GM19023 (cell line): ENCODE measurements at regions not wholly inside any gene's neighbourhood (a gene's known extent, or its start where the extent isn't known, plus 50 kb on each side); places are given as distances from the start of the nearest gene placed in this dataset.

Experiments used
- ATAC-seq: cut with Tn5 transposase; IDR thresholded peaks from one replicate; pipeline ENCODE4 v1.9.1; 2021; ENCODE audit warnings: mild to moderate bottlenecking, moderate library complexity; ENCODE audit not compliant: unreplicated experiment

DNA sequence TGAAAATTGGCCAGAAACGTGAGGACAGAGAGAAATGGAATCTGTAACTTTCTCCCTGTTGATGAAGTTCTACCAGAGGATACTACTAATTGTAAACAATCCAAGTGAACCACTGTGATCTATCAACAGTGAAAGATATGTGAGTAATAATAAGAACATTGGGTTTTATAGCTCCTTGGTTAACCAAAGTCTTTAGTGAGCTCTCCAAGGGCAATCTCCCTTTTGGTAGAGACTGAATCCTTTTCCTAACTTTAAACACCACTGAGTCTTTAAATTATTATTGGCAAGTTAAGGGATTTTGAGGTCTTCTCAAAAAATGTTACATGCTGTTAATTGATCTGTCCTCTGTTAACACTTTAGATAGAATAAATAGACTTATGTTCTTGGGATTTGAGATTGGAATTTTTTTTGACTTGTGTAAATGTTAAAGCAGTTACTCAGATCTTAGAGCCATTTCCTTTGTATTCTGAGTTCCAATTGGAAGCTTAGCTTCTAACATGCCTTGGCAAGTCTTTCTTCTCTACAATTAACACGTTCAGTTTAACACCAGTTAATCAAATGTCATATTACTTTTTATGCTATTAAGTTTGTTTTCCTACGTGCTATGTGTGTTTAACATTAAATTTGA, 338.2 kb upstream of the DDHD1 start:
- no peak for ATAC-seq

DNA sequence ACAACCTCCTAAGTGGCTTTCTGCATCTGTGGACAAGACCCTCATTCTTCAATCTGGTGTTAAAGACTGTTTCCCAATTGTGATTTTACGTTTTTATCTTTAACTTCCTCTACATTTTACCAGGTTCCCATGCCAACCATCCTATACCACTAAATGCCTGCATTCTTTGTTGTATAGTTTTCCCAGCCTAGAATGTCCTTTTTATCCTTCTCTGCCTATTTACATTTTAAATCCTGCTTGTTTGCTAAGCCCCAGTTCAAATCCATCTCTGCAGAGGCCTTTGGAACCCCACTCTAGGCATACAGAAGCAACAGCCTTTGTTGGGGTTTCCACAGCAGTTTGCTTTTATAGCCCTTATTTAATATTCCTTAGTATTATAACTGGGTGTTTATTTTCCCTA, 325.1 kb upstream of the DDHD1 start:
- no peak for ATAC-seq

DNA sequence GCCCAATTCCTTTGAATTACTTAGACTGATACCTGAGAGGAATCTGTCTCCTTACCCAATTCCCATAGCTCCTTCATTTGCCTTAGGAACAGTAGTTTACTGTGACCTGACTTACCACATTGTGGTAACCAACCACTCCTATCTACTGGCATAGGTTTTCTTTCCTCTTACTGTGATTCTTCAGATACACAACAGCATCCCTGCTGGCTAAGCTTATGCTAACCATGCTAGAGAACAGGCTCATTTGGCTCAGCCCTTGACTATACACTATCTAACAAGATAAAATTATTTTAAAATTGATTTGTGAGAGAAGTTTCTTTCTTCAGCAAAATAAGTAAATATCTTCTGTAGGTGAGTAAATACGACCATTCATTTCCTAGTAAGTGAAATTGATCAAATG, 320.4 kb upstream of the DDHD1 start:
- no peak for ATAC-seq

DNA sequence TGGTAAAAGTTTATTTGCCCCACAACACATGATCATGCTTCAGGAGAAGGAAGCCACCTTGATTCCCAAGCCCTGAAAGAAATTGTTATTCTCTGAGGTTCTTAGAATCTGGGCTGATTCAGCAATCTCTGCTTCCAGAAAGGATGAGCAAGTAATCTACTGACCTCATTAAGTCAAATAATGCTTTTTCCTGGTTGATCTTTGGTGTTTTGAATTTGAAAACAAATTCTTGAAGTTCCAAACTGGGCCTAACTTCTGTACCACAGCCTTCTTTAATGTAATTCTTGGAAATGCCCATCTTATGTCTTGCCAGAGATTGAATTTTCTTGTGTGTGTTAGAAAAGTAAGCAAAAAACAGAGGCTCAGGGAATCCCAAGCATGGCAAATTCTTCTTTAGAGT, 319.2 kb upstream of the DDHD1 start:
- no peak for ATAC-seq

DNA sequence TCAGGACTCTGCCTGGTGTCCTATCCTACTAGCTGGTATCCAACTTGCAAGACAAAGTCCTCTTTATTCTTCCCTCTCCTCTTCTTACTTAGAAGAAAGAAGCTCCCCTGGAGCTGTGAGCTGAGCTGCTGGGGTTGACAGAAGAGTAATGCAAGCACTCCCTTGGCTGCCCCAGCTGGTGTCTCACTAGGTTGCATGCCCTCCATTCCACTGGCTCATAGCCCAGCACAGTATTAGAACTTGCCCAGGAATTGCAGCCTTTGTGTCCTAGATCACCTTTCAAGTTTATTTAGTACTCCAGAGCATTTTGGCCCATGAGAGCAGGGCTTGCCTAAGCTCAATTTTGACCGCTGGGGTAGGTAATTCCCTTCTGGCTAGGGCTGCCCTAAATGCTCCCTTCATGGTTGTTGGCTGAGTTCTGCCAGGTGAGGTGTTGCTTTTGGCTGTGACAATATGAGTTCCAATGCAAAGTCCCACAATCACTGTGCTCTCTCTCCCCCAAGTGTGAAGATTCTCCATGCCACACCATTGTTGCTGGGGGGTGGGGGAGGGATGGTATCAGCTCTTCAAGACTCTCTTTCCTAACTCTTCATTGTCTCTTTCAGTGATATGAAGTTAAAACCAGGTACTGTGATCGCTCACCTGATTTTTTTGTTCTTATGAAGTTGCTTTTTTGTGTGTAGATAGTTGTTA, 317.4 kb upstream of the DDHD1 start:
- ATAC-seq = no peak

DNA sequence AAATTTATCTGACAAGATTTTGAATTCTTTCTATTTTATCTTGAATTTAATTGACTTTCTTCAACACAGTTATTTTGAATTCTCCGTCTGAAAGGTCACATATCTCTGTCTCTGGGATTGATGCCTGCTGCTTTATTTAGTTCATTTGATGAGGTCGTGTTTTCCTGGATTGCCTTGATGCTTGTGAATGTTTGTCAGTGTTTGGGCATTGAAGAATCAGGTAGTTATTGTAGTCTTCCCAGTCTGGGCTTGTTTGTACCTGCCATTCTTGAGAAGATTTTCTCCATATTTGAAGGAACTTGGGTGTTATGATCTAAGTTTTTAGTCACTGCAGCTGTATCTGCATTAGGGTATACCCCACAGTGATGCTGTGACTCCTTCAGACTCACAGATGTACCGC, 315.8 kb upstream of the DDHD1 start:
- ATAC-seq = no peak

DNA sequence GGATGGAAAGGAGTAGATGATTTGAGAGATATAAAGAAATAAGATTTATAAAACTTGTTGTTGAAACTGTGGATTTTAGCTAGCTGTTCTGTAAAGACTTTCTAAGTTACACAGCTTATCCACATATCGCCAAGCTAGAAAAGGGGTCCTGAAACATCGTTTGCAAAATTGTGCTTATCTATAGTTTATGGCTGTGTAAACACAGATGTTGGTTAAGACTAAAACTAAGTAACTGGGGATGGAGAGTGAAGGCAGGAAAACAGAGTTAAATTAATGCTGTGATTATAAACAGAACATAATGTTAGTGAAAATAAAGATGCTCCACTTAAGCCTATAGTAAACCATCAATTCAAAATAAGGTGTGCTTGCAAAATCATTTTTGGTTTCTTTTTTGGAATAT, 311.3 kb upstream of the DDHD1 start:
- ATAC-seq = no peak

DNA sequence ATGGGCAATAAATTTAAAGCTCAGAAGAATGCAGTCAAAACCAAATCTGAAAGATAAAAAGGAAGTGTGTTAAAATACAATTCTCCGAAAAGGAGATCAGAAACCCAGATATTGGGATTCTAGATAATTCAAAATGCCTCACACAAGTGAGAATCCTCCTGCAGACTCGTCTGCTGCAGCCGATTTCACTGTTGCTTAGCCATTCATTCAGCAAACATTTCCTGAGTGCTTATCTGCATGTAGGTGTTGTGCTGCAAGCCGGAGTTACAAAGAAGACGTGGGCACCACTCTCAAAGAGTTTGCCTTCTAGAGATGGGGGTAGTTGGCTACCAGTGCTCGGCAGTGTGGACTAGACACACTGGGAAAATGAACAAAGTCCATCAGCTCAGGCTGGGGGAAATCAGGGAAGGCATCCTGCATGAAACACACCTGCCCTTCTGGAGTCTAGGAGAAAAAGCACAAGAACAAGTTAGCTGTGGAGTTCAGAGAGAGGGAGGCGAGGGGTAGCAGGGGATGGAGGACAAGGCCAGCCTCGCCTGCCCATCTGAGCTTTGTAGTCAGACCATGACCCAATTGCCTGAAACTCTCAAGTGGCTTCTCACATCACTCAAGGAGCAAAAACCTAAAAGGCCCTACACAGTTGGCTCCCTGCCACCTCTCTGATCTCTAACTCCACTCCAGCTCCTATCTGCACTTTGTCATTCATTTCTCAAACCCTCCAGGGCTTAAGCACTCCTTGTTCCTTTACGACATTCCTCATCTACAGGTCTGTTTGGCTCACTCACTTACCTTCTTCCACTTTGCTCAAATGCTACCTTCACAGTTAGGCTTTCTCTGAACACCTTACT, 310.0 kb upstream of the DDHD1 start:
- ATAC-seq = no peak

DNA sequence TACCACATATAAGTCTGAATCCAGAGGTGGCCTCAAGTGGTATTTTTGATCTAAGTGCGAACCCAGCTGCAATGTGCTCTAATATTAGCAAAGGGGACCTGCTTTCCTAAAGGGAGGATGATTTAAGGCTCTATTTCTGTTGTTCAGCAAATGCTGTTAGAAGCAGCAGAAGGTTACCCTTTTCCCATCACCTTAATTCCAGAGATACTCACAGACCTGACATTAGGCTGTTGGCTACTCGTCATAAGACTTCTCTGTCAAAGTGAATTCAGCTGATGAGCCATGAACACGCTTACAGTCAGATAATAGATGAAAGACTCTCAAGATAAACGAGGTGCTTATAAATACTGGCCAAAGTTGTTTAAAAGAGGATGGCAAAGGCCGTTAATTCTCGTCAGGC, 308.7 kb upstream of the DDHD1 start:
- ATAC-seq = no peak

DNA sequence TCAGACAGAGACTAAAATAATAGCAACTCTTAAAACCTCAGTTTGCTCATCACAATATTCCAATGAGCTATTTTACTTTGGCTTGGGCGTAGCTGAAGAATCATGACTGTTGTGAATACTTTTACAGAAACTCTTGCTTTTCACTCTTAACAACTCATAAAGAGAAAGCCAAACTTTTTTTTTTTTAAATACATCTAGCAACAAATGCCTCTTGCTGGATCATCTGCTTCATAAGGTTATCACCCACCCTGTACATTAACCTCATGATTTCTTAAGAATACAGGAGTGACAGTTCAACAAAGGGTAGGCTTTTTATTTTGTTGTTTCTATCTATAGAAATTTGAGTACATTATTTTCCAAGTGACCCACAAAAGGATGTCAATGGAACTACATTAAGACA, 307.4 kb upstream of the DDHD1 start:
- ATAC-seq = no peak

DNA sequence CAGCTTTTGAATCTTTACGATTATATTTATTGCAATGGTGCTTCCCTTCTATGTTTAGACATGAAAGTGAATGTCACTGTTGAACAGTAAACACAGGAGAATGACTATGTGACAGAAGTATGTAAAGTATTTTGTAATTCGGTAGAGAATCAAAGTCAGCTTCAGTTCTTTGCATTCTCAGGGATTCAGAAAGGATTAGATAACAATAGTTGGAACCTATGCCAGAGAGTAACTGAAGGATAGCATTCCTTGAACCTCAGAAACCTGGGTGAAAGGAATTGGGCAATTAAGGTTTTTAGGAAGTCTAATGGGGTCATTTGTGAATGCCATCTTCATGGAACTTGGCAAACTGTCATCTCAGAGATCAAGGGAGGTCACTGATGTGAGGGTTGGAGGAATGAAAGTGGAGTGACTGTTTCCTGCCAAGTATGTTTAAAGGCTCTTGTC, 305.3 kb upstream of the DDHD1 start:
- no peak for ATAC-seq

DNA sequence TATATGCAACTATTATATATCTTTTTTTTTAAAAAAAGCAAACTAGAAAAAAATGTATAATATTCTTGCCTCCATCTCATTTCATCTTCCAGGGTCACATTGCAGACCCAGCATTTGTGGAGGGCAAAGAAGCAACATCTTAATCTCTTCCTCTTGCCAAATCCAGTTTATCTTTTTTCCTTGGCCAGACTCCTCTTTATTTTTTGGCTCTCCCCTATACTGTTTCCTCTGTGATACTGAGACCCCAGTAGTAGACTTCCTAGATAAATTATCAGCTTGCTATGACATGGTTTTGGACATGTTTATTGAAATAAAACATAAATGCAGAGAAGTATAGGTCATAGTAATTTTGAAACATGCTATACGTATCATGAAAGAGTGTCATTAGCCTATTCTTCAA, 303.8 kb upstream of the DDHD1 start:
- no peak for ATAC-seq

DNA sequence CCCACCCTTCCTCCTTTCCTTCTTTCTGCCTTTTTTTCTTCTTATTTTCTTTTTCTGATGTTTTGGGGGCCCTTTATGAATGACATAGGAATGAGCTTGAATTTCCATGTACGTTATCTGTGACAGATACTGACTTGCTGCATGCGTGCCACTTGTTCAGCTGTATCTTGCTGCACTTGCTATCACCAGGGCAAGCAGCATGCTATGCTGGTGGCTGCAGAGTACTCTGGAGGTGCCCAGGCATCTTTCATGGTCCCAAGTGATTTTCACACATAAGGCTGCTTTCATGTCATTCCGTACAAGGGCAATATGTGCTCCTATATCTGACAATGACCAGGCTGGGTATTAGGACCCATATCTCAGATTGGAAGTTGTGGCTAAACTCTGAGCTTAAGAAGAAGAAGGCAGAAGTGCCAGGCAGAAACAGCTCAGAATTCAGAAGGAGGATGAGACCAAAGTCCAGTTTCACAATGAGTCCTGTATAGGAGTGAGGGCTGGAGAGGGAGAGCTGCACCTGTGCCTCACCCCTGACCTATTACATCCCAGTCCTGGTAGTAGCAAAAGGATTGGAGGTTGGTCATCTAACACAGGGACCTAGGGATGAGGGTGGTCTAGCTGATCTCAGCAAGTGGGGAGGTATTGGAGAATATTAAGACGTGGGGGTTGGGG, 299.0 kb upstream of the DDHD1 start:
- ATAC-seq = no peak

DNA sequence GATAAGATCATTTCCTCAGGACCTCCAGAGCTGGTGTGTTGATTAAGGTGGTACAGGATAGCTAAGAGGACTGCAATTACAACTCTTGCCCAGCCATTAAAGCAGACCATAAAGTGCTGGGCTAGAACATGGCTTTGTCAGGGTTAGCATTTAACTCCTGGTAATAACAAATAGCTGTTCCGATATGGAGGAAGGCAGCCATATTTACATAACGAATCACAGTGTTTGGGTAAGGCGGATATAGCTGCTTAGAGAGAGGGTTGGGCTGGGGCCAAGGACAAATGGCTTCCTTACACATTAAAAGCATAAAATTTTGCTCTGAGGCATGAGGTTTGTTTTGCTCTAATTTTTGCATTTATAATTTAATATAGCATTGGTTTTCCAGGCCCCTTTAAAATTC, 297.7 kb upstream of the DDHD1 start:
- no peak for ATAC-seq

DNA sequence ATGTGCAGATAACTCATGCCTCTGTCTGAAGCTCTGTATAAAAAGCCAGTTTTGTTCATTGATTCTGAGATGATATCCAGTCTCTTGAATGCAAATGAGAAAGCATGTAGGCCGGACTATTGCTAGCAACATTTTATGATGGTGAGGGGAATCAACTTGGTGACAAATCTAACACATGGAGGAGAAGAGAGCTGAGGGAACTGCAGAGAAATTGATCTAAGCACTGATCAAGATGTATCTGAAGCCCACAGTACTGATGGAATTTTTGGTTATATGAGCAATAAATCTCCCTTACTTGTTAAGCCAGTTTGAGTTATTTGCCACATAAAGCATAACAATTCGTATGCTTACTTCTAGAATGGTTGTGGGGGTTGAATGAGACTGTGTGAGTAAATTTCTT, 295.6 kb upstream of the DDHD1 start:
- ATAC-seq = no peak

DNA sequence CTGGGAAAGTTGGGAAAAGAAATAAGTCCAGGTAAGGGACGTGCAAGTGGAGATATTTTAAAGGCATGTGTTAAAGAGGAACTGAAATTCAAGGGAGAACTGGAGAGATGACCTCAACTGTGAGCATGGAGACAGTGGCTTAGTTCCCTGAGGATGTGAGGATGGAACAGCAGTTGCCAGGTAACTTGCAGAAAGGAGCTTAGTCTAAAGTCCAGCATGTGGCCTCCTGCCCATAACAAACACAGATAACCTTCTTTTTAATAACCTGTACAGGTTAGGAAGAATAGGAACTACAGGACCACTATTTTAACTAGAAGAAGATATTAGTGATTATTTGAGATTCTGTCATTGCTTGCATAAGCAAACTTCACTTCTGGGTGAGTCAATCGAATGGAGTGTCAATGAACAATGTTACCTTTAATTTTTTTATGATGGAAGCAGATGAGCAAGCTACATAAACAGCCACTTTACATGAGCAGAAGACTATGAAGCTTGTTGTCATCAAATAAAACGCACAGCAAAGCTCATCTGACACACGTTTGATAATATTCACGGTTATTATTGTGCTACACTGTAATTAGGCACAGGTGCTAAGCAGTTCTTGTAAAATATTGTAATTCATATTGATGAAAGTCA, 291.7 kb upstream of the DDHD1 start:
- ATAC-seq = no peak

DNA sequence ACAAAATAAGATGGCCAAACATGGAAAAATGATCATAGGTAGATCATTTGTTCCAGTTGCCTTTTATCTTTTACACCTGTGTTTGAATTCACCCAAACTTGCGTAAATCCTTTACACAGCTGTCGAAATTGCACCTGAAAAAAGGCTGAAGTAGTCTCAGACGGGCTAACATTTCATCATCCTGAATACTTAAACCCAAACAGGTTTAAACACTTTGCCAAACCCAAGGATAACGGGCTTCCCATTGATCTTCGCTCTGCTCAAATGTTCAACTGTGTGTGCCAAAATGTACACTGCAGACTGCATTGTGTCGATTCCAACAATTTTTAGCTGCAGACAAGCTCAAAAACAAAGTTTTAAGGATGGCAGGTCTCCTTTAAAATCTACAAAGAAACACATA, 288.7 kb upstream of the DDHD1 start:
- ATAC-seq = no peak

DNA sequence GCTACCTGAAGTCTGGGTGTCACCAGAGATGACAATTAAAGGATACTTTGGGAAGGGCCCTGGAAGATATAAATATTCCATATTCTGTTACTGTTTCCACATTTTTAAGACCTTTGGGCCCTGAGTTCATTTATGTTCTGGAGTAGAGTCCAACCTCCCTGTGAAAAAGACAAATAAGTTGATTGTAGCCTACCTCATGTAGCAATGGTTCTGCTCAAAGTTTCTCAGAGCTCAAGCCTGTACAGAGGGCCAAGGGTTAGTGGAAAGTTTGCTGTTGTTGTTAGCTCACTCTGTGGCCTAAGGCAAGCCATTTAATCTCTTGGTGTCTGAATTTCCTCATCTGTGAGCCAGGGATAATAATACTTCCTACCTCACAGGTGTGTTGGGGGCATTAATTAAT, 284.7 kb upstream of the DDHD1 start:
- ATAC-seq = no peak

DNA sequence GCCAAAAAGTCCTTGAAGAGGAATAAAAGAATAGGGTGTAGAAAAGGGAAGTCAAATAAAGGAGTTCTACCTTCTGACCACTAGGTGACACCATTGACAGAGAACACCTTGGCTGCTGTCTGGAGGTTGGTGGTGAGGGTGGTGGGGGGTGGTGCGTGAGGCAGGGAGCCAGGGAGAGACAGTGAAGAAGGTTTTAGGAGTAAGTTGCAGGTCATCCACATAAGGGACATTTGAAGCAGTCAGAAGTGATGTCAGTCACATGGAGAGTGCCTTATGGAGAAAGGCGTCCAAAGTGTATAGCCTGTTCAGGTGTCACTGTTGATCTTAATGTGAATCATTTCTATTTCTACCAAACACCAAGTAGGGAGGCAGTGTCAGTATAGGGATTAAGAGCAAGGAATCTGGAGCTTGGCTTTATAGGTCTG, 279.3 kb upstream of the DDHD1 start:
- peak; percentile 67 for ATAC-seq

DNA sequence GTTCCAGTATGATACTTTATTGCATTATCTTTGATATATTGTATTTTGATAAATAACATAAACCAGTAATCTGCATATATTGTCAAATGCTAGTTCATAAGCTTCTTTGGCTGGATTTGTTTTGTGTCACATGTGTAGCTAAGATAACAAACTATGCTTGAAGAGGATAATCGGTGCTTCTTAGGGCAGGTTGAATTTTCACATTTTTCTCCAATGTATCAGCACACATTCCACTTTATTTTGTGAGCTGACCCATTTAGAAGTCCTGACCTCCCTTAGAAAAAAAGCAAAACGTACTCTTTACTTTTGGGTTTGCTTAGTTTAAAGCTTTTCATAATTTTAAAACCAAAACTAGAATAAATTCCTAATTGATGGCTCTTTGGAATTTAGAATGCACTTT, 277.7 kb upstream of the DDHD1 start:
- no peak for ATAC-seq
